ENCODE measurements at regions not wholly inside any gene's neighbourhood (a gene's known extent, or its start where the extent isn't known, plus 50 kb on each side); places are given as distances from the start of the nearest gene placed in this dataset.

GRCh38 chr15:77540312-77541060 is 92.2 kb downstream of the LINGO1 start:
- no peak for DNase-seq

DNA sequence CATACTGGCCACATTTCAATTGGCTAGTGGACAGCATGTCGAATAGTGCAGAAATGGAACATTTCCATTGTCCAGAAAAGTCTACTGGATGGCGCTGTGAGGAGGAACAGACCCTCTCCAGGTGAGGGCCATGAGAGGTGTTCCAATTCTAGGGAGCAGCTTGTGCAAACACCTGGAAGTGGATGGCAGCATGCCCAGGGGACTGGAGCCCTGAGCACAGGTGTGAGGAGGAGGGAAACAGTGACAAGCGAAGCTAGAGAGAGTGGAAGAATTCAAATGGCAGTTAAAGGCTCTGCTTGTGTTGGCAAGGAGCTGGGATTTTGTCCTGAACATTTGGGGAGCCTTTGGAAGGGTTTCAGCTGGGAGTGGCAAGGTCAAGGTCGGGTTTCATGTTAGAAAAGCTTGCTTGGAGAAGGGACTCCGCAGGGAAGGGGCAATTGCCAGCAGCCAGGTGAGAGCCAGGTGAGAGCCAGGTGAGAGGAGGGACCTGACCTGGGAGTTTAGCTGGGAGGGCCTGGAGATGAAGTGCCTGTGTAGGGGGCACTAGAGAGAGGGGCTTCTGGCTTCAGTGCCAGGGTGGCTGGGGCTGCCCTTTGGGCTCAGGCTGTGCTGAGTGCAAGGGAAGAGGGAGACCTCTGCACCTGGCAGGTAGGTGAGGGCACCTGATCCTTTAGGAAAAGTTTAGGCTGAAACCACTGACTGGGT is 93.8 kb downstream of the LINGO1 start:
- no peak for DNase-seq

GRCh38 chr15:77538027-77538451 is 94.7 kb downstream of the LINGO1 start:
- DNase-seq = no peak

- no peak for DNase-seq
These were observed 95.7 kb downstream of the LINGO1 start for GRCh38 chr15:77537006-77537405.

DNA sequence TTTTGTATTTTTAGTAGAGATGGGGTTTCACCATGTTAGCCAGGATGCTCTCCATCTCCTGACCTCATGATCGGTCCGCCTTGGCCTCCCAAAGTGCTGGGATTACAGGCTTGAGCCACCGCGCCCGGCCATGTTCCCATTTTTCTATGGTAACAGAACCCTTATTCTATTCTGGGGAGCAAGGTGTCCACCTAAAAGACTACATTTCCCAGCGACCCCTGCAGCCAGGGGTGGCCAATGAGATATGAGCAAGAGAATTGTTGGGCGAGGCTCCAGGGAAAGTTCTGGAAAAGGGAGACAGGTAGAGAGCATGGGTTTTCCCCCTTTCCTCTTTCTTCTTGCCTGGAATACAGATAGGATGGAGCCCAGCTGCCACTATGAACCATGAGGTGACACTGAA is 96.9 kb downstream of the LINGO1 start:
- DNase-seq = no peak
